ENCODE measurements at regions not wholly inside any gene's neighbourhood (a gene's known extent, or its start where the extent isn't known, plus 50 kb on each side); places are given as distances from the start of the nearest gene placed in this dataset.

DNA sequence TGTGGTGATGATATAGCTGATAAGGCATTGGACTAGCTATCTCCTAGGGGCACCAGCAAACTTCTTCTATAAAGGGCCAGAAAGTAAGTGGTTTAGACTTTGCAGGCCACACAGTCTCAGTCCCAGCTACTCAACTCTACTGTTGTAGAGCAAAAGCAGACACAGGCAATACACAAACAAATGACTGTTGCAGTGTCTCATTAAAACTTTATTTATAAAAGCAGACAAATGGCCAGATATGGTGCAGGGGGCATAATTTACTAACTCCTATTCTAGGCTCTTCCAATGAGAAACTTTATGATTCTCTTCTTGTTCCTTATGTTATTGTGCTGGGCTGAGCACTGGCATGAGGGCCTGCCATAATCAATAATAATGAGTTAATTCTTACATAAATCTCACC, 176.8 kb upstream of the POU3F1 start:
- ChIA-PET POLR2A (no interaction called here), CTCF (ENCODE audit: unreplicated experiment) (no interaction called here)

DNA sequence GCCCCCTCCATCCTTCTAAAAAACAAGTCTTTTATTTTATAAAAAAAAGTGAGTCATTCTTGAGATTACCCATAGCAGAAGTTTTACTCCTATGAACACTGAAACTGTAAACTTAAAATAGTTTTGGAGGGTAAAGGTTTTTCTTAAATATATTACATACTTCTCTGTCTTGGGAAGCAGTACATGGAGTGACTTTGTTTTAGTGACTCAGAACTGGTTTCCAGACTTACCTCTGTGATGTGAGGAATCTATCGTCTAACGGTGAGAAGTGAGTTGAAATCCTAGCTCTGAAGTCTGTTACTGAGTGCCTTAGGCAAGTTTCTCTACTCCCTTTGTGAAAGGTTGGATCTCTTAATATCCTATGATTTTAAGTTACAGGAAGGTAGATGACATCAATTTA, 176.3 kb upstream of the POU3F1 start:
- POLR2A ChIA-PET, result no interaction called here
- H4K20me1 ChIP-seq (ENCODE audit: insufficient read depth, low read length), result no peaks in the 10 kb centered on the region
- TF ChIP-seq EZH2phosphoT487 (IDR thresholded peaks at IDR 0.05; ENCODE audit: borderline replicate concordance, low read depth, low read length), result no peak
- TF ChIP-seq, protein P1, sequence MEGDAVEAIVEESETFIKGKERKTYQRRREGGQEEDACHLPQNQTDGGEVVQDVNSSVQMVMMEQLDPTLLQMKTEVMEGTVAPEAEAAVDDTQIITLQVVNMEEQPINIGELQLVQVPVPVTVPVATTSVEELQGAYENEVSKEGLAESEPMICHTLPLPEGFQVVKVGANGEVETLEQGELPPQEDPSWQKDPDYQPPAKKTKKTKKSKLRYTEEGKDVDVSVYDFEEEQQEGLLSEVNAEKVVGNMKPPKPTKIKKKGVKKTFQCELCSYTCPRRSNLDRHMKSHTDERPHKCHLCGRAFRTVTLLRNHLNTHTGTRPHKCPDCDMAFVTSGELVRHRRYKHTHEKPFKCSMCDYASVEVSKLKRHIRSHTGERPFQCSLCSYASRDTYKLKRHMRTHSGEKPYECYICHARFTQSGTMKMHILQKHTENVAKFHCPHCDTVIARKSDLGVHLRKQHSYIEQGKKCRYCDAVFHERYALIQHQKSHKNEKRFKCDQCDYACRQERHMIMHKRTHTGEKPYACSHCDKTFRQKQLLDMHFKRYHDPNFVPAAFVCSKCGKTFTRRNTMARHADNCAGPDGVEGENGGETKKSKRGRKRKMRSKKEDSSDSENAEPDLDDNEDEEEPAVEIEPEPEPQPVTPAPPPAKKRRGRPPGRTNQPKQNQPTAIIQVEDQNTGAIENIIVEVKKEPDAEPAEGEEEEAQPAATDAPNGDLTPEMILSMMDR (conservative IDR thresholded peaks at IDR 0.05; ENCODE audit: low read length), result no peak
- no peak for DNase-seq (ENCODE audit: low spot score)
- no peak overlapping the region for H3K4me3 ChIP-seq (ENCODE audit: low read depth, low read length, poor library complexity, severe bottlenecking)
- BruUV-seq (replicated peaks), result no TSS peak
- intact Hi-C loops (cut with micrococcal nuclease; ENCODE audit: unreplicated experiment), result no loop called here
- H3K79me2 ChIP-seq (ENCODE audit: insufficient read depth, low read depth, low read length), result no peaks in the 10 kb centered on the region
- H3K27ac ChIP-seq (ENCODE audit: low read depth, low read length, poor library complexity, severe bottlenecking), result no peak overlapping the region
- CTCF ChIA-PET (ENCODE audit: unreplicated experiment), result no interaction called here
- no peaks in the 10 kb centered on the region for H3K9me3 ChIP-seq (ENCODE audit: low read length)
- H2AFZ ChIP-seq (ENCODE audit: low read length), result no peak overlapping the region
- H3K36me3 ChIP-seq (ENCODE audit: insufficient read depth, low read length), result no peaks in the 10 kb centered on the region
- no peak overlapping the region for H3K4me2 ChIP-seq (ENCODE audit: low read length)
- H3K9me2 ChIP-seq (ENCODE audit: insufficient read depth, low read length), result no peaks in the 10 kb centered on the region
- no peaks in the 10 kb centered on the region for H3K4me1 ChIP-seq (ENCODE audit: insufficient read depth, low read length, poor library complexity, severe bottlenecking)

More for the DNA sequence above, 176.8 kb upstream of the POU3F1 start:
- TF ChIP-seq, protein P1 (conservative IDR thresholded peaks at IDR 0.05; ENCODE audit: low read length), result no peak
- no peak for TF ChIP-seq EZH2phosphoT487 (IDR thresholded peaks at IDR 0.05; ENCODE audit: borderline replicate concordance, low read depth, low read length)
- Histone ChIP-seq H4K20me1 (ENCODE audit: insufficient read depth, low read length) (no peaks in the 10 kb centered on the region), H3K4me2 (ENCODE audit: low read length) (no peak overlapping the region), H3K36me3 (ENCODE audit: insufficient read depth, low read length) (no peaks in the 10 kb centered on the region), H3K27ac (ENCODE audit: low read depth, low read length, poor library complexity, severe bottlenecking) (no peak overlapping the region), H3K4me1 (ENCODE audit: insufficient read depth, low read length, poor library complexity, severe bottlenecking) (no peaks in the 10 kb centered on the region), H3K4me3 (ENCODE audit: low read depth, low read length, poor library complexity, severe bottlenecking) (no peak overlapping the region), H3K9me3 (ENCODE audit: low read length) (no peaks in the 10 kb centered on the region), H2AFZ (ENCODE audit: low read length) (no peak overlapping the region), H3K79me2 (ENCODE audit: insufficient read depth, low read depth, low read length) (no peaks in the 10 kb centered on the region), H3K9me2 (ENCODE audit: insufficient read depth, low read length) (no peaks in the 10 kb centered on the region)
- intact Hi-C loops (cut with micrococcal nuclease; ENCODE audit: unreplicated experiment), result no loop called here
- BruUV-seq (replicated peaks), result no TSS peak
- DNase-seq (ENCODE audit: low spot score), result no peak

GRCh38 chr1:38221006-38221649, 174.5 kb upstream of the POU3F1 start:
- Histone ChIP-seq H3K4me3 (ENCODE audit: low read depth, low read length, poor library complexity, severe bottlenecking) (no peak overlapping the region), H2AFZ (ENCODE audit: low read length) (no peak overlapping the region), H3K27ac (ENCODE audit: low read depth, low read length, poor library complexity, severe bottlenecking) (no peak overlapping the region), H3K4me2 (ENCODE audit: low read length) (no peak overlapping the region), H3K9me3 (ENCODE audit: low read length) (no peaks in the 10 kb centered on the region), H3K79me2 (ENCODE audit: insufficient read depth, low read depth, low read length) (no peaks in the 10 kb centered on the region), H4K20me1 (ENCODE audit: insufficient read depth, low read length) (no peaks in the 10 kb centered on the region), H3K36me3 (ENCODE audit: insufficient read depth, low read length) (no peaks in the 10 kb centered on the region), H3K9me2 (ENCODE audit: insufficient read depth, low read length) (no peaks in the 10 kb centered on the region), H3K4me1 (ENCODE audit: insufficient read depth, low read length, poor library complexity, severe bottlenecking) (no peaks in the 10 kb centered on the region)
- intact Hi-C loops (cut with micrococcal nuclease; ENCODE audit: unreplicated experiment), result no loop called here
- no TSS peak for BruUV-seq (replicated peaks)
- TF ChIP-seq, protein P1 (conservative IDR thresholded peaks at IDR 0.05; ENCODE audit: low read length), result no peak
- TF ChIP-seq EZH2phosphoT487 (IDR thresholded peaks at IDR 0.05; ENCODE audit: borderline replicate concordance, low read depth, low read length), result no peak
- ChIA-PET POLR2A (no interaction called here), CTCF (ENCODE audit: unreplicated experiment) (no interaction called here)
- no peak for DNase-seq (ENCODE audit: low spot score)
